Hepatocyte (in vitro differentiated cells): ENCODE measurements at regions not wholly inside any gene's neighbourhood (a gene's known extent, or its start where the extent isn't known, plus 50 kb on each side); places are given as distances from the start of the nearest gene placed in this dataset.

ENCODE experiments used
- EZH2phosphoT487 ChIP-seq: fragments of 200-600 bp; sonication (generic); IDR thresholded peaks from one replicate; pipeline ENCODE4 v1.6.1; 2018; ENCODE audit warnings: antibody characterized with exemption, mild to moderate bottlenecking, low read depth, moderate library complexity; ENCODE audit not compliant: unreplicated experiment, severe bottlenecking
- TF ChIP-seq, protein P1 (sequence below): fragments of 200-600 bp; sonication (generic); IDR thresholded peaks from 2 replicates; pipeline ENCODE4 v1.5.1; 2016; ENCODE audit warnings: antibody characterized with exemption, mild to moderate bottlenecking; ENCODE audit not compliant: poor library complexity

DNA sequence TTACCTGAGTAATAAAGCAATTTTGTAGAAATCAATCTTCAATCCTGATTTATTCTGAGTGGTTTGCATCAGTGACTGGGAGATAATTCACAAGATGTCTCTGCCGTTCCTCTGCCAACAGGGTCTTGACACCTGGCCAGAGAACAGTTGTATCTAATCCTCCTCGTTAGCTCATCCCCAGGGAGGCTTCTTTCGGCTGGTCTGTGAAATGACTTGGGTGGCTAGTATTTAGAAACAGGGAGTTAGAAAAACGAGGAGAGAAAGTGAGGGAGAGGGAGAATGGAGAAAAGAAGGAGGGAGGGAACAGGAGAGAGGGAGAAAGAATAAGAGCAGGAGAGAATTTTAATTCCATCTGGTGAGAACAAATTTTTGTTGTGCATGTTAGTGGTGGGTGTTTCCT lies 600.2 kb upstream of the TLE4 start:
- TF ChIP-seq, protein P1, sequence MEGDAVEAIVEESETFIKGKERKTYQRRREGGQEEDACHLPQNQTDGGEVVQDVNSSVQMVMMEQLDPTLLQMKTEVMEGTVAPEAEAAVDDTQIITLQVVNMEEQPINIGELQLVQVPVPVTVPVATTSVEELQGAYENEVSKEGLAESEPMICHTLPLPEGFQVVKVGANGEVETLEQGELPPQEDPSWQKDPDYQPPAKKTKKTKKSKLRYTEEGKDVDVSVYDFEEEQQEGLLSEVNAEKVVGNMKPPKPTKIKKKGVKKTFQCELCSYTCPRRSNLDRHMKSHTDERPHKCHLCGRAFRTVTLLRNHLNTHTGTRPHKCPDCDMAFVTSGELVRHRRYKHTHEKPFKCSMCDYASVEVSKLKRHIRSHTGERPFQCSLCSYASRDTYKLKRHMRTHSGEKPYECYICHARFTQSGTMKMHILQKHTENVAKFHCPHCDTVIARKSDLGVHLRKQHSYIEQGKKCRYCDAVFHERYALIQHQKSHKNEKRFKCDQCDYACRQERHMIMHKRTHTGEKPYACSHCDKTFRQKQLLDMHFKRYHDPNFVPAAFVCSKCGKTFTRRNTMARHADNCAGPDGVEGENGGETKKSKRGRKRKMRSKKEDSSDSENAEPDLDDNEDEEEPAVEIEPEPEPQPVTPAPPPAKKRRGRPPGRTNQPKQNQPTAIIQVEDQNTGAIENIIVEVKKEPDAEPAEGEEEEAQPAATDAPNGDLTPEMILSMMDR: no peak
- no peak for TF ChIP-seq EZH2phosphoT487
